Left kidney (tissue), 1 donor: ENCODE measurements at regions not wholly inside any gene's neighbourhood (a gene's known extent, or its start where the extent isn't known, plus 50 kb on each side); places are given as distances from the start of the nearest gene placed in this dataset.
"Not testable (repeated sequence)": the region's sequence is repeated elsewhere in the genome, so short reads cannot be mapped to it uniquely, and the experiment has no call there.

Experiments used
- DNase-seq: peaks from one replicate; pipeline ENCODE4 v3.0.0-alpha.2; 2013

- not testable (repeated sequence) for DNase-seq
Measured at GRCh38 chr9:94387338-94388010, 59.0 kb upstream of the NUTM2F start.

DNA sequence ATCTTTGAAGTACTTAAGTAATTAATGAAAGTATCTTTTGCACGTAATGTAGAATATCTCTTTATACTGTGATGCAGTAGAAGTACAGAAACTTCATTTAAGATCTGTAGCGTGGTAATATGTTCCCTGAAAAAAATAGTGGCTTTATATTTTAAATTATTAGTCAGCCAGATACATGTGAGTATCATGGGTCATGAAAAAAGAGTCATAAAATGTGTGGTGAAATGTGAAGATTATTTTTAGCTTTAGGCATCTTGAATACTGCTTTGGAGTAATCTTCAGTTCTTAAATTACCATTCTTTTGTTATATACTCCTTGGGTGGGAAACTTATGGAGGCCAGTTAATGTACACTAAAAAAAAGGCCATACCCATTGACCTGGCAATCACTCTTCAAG lies 59.6 kb upstream of the NUTM2F start:
- not testable (repeated sequence) for DNase-seq

DNA sequence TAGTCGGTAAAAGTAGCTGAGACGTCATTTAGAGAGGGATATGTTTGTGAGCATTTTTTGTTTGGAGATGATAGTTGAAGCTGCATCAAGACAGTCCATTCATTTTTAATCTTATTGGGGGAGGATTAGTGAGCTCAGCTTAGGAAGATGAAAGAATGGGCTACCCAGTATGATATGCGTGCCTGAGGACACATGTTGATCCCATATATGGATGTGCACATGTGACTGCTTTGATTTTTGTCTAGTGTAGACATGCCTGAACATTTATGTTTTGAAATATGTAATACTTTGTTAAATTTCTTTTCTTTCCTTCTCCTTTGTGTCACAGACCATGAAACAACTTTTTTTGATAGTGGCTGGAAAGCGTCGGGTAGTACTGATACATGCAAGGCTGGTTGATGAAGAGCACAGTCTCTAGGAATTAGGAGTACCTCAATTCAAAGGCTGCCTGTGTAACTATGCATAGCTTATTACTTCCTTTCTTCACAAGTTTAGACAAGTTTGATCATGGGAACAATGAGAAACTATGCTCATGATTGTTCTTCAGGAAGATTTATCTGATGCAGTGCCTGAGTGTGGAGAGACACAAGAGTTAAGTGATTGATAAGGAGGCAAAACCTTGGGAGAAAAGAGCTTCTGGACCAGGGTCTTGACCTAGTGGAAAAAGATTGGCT lies 62.1 kb upstream of the NUTM2F start:
- not testable (repeated sequence) for DNase-seq

GRCh38 chr9:94392971-94393624 lies 64.7 kb upstream of the NUTM2F start:
- not testable (repeated sequence) for DNase-seq

DNA sequence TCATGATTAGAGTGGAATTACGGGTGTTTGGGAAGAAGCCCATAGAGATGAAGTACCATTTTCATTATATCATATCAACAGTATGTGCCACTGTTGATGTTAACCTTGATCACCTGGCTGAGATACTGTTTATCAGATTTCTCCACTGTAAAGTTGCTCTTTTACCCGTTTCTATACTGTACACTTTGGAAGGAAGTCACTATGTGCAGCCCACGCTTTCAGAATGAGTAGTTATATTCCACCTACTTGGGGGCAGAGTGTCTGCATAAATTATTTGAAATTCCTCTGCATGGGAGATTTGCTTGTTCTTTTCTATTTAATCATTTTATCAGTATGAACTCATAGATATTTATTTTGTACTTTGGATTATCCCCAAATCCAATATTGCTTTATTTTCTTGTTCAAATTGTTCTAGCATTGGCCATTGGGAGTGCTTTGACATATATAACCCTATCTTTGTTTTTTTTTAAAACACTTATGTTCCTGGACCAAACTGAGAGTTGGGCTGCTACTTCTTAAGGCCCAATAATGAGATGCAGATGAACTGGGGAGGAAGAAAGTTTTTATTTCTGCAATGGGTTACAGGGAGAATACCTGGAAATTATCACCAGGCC lies 69.4 kb upstream of the NUTM2F start:
- DNase-seq, result not testable (repeated sequence)

- DNase-seq, result not testable (repeated sequence)
Measured at GRCh38 chr9:94400461-94400860, 72.0 kb upstream of the NUTM2F start.

DNA sequence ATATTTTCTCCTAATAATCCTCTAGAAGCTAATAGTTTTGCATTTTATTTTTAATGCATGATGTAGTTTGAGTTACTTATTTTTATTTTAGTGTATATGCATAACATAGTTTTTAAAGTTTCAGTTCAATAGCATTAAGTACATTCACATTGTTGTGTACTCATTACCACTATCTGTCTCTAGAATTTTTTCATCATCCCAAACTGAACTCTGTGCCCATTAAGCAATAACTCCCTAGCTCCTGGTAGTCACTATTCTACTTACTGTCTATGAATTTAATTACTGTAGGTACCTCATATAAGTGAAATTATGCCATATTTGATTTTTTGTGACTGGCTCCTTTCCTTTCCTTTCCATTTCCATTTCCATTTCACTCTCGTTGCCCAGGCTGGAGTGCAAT lies 74.4 kb upstream of the NUTM2F start:
- DNase-seq, result not testable (repeated sequence)

DNA sequence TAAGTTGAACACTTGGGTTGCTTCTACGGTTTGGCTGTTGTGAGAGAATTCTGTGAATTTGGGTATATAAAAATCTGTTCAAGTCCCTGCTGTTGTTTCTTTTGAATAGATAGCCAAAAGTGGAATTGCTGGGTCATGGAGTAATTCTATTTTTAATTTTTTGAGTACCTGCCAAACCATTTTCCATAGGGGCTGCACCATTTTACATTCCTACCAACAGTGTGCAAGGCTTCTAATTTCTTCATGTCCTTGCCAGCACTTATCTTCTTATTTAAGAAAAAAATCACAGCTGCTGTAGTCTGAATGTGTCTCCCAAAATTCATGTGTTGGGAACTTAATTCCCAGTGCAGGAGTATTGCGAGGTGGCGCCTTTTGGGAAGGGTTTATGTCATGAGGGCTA lies 75.1 kb upstream of the NUTM2F start:
- DNase-seq, result not testable (repeated sequence)

- not testable (repeated sequence) for DNase-seq
Measured at GRCh38 chr9:94413665-94414064, 85.2 kb upstream of the NUTM2F start.

GRCh38 chr9:94415111-94415510 lies 86.7 kb upstream of the NUTM2F start:
- not testable (repeated sequence) for DNase-seq

DNA sequence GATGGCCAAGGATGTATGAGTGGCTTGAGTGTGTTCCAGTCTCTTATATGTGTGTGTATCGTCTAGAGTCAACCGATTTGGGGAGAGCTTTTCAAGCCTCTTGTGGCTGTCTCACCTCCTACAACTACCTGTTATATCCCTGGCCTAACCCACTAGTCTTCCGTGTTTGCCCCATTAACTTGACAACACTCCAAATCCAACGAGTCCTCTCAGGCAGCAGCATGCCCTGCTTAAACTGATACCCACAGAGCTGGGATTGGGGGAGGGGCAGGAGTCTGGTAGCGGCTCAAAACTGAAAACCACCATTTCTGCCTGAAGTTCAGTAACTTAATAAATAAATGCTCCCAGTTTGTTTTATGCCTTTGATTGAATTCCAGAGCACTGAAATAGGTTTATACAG lies 91.7 kb upstream of the NUTM2F start:
- DNase-seq, result not testable (repeated sequence)

DNA sequence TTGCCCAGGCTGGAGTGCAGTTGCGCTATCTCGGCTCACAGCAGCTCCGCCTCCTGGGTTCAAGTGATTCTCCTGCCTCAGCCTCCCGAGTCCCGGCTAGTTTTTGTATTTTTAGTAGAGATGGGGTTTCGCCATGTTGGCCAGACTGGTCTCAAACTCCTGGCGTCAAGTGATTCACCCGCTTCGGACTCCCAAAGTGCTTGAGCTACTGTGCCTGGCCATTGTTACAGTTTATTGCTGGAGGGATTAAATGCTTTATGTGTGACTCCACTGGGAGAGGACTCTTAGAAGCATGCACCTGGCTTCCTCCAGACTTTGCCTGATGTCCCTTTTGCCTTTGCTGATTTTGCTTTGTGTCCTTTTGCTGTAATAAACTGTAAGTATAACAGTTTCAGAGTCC lies 93.5 kb upstream of the NUTM2F start:
- DNase-seq, result not testable (repeated sequence)

DNA sequence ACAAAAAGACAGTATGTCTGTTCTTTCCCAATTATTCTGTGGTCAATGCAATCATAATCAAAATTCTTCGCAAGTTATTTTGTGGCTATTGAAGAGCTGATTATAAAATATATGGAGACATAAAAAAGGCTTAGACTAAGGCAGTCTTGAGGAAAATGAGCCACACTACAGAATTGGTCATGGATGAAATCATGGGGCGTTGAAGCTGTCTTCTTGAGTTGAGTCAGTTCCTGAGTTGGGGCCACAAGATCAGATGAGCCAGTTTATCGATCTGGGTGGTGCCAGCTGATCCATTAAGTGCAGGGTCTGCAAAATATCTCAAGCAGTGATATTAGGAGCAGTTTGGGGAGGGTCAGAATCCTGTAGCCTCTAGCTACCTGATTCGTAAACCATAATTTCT lies 96.9 kb upstream of the NUTM2F start:
- not testable (repeated sequence) for DNase-seq

DNA sequence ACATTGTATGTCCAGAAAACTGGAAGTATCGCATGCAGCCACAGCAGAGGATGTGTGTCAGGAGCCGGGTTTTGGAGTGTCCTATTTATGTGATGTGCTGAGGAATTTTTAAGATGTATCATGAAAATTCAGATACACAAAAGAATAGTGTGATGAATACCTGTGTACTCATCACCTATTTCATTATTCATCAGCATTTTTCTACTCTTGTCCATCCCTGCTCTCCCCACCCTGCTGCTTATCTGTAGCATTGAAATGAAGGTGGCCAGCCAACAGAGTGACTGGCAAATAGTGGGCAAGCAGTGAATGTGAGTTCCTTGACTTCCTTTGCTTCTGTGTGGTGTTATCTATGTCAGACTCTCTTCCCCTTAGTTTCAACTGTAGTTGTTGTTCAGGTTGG lies 108.7 kb upstream of the NUTM2F start:
- DNase-seq, result not testable (repeated sequence)

- DNase-seq, result not testable (repeated sequence)
Measured at GRCh38 chr9:94438336-94438735, 109.9 kb upstream of the NUTM2F start.

GRCh38 chr9:94441146-94441545 lies 112.7 kb upstream of the NUTM2F start:
- DNase-seq, result not testable (repeated sequence)

- no peak for DNase-seq
Measured at GRCh38 chr9:94441796-94442195, 113.1 kb upstream of the PCAT7 start.

DNA sequence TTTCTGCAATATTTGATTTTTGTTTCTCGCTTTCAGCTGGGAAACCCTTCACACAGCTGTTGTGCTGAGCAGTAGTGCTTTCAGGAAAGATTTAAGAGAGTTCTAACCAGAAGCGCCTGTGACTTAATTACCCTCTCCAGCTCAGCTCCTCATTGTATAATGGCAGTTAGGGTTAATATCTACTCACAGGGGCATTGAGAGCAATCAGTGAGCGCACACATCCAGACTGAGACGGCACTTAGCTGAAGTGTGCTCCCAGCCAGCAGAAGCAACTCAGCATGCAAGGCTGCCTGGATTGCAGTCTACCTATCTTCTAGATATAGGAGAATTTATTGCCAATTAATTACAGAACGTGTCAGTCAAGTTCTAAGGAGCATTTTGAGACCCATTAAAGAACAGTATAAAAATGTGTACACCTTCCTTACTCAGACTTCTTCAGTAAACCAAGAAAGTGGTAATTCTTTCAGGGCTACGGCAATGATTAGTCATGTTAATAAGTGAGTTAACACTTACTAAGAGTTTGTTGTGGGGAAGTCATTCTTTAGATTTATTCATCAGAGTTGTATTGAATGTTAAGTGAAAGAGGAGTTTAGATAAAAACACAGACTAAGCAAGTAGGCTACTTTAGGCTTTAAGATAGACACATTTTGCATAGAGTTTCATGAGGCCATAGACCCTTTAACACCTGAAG lies 111.7 kb upstream of the PCAT7 start:
- DNase-seq, result no peak

DNA sequence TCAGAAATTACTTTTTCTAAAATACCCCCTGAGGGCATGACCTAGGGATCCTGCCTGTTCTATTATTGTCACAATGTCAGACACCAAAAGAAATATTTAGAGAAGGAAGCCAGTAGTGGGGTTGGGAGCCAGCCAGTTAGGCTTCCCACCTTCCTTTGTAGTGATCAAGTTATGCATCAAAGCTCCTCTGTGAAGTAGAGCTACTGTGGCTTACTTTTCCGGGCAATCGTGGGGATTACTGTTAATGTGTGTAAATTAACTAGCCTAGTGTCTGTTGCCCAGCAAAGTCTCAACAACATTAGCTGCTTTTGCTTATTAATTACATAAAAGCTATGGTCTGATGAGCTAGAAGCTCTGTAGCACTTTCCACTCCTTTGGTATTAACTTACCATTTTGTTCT lies 109.0 kb upstream of the PCAT7 start:
- DNase-seq, result peak; percentile 6

DNA sequence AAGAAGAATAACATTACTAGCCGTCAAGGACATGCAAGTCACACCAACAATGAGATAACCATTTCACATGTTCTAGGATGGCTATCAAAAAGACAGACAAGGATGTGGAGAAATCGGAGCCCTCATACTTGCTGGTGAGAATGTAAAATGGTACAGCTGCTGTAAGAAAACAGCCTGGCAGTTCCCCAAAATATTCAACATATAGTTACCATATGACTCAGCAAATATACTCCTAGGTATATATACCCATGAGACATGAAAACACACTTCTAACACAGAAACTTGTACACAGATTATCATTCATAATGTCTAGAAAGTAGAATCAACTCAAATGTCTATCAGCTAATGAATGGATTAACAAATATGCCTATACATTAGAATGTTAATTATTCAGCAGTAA lies 105.4 kb upstream of the PCAT7 start:
- DNase-seq, result no peak

- no peak for DNase-seq
Measured at GRCh38 chr9:94464790-94465189, 90.1 kb upstream of the PCAT7 start.

- not testable (repeated sequence) for DNase-seq
Measured at GRCh38 chr9:94472063-94472462, 82.8 kb upstream of the PCAT7 start.
